Calu3 (cell line): ENCODE measurements at regions not wholly inside any gene's neighbourhood (a gene's known extent, or its start where the extent isn't known, plus 50 kb on each side); places are given as distances from the start of the nearest gene placed in this dataset.

Experiments used
- BruUV-seq: library from RNA; stranded (reverse); fragments of 400-500 nt; replicated peaks from 2 replicates; lab custom pipeline; 2021; lab: Mats Ljungman, UMichigan
- CTCF ChIA-PET: fragments of 300-600 bp; sonication (Branson Sonifier 250); formaldehyde crosslinking; loops from one replicate; lab custom pipeline; 2022; ENCODE audit warnings: antibody characterized with exemption; lab: Charles Lee
- DNase-seq: peaks from one replicate; pipeline ENCODE4 v3.0.0; 2022
- H3K27ac Mint-ChIP-seq: one replicate; pipeline ENCODE4 v1.8.0; 2022; ENCODE audit warnings: mixed read lengths; ENCODE audit not compliant: unreplicated experiment
- H3K27me3 Mint-ChIP-seq: one replicate; pipeline ENCODE4 v1.8.0; 2022; ENCODE audit warnings: mixed read lengths; ENCODE audit not compliant: unreplicated experiment
- H3K36me3 Mint-ChIP-seq: one replicate; pipeline ENCODE4 v1.8.0; 2022; ENCODE audit warnings: mild to moderate bottlenecking, moderate library complexity, mixed read lengths; ENCODE audit not compliant: insufficient read depth, unreplicated experiment
- H3K4me1 Mint-ChIP-seq: one replicate; pipeline ENCODE4 v1.8.0; 2022; ENCODE audit warnings: mild to moderate bottlenecking, low read depth, mixed read lengths; ENCODE audit not compliant: unreplicated experiment
- H3K4me3 Mint-ChIP-seq: one replicate; pipeline ENCODE4 v1.8.0; 2022; ENCODE audit warnings: mild to moderate bottlenecking, low read depth, moderate library complexity, mixed read lengths; ENCODE audit not compliant: unreplicated experiment
- H3K9me3 Mint-ChIP-seq: one replicate; pipeline ENCODE4 v1.8.0; 2022; ENCODE audit warnings: low read depth, mixed read lengths; ENCODE audit not compliant: unreplicated experiment
- intact Hi-C: fragments of 100-400 bp; cut with micrococcal nuclease; formaldehyde crosslinking; loops from one replicate; pipeline ENCODE4 v1.10.0; 2022; ENCODE audit not compliant: unreplicated experiment
- TF ChIP-seq, protein P1 (sequence below): fragments of 200-600 bp; IDR thresholded peaks from one replicate; pipeline ENCODE4 v1.8.0; 2022; ENCODE audit warnings: antibody characterized with exemption; ENCODE audit not compliant: unreplicated experiment

DNA sequence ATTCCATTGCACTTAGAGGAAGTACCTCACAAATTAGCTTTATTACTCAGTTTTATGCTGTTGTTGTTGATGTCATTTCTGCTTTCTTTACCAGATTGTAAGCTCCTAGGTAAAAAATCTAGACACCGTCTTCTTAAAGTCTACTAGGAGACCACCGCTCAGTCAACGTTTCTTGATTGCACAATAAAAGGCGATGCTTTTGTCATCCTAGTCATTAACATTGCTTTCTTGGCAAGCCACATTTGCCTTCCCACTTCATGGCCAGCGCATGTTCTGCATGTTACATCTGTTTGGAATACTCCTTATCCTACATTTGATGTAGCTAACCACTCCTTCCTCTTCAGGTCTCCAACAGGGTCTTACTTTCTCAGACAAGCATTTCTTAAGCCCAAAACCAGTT, 464.0 kb upstream of the TUSC1 start:
- TF ChIP-seq, protein P1, sequence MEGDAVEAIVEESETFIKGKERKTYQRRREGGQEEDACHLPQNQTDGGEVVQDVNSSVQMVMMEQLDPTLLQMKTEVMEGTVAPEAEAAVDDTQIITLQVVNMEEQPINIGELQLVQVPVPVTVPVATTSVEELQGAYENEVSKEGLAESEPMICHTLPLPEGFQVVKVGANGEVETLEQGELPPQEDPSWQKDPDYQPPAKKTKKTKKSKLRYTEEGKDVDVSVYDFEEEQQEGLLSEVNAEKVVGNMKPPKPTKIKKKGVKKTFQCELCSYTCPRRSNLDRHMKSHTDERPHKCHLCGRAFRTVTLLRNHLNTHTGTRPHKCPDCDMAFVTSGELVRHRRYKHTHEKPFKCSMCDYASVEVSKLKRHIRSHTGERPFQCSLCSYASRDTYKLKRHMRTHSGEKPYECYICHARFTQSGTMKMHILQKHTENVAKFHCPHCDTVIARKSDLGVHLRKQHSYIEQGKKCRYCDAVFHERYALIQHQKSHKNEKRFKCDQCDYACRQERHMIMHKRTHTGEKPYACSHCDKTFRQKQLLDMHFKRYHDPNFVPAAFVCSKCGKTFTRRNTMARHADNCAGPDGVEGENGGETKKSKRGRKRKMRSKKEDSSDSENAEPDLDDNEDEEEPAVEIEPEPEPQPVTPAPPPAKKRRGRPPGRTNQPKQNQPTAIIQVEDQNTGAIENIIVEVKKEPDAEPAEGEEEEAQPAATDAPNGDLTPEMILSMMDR: no peak
- Mint-ChIP-seq H3K9me3 (peaks cover 6% of the 10 kb centered on the region), H3K4me3 (no peak overlapping the region), H3K27me3 (no peaks in the 10 kb centered on the region), H3K27ac (no peak overlapping the region), H3K36me3 (no peaks in the 10 kb centered on the region), H3K4me1 (no peaks in the 10 kb centered on the region)
- intact Hi-C loops: no loop called here
- no TSS peak for BruUV-seq
- DNase-seq: no peak
- CTCF ChIA-PET: no interaction called here

DNA sequence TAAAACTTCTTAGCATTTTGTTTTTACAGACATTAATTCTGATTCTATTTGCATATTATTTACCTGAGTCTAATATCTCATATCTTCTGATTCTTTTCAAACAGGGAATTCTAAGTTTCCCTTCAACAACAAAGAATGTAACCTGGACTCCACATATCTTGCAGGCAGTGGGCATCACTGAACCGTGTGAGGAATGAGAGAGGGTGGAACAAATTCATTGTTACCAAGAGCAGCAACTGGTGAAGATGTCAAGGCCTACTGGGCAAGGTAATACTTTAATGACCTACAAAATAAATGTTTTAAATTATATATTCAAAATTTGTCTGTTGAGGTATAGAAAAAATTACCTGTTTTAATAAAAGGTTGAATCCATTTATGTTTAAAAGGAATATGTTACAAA, 455.3 kb upstream of the TUSC1 start:
- DNase-seq: no peak
- Mint-ChIP-seq H3K9me3 (peaks cover 3% of the 10 kb centered on the region), H3K36me3 (no peaks in the 10 kb centered on the region), H3K27ac (no peak overlapping the region), H3K4me3 (no peak overlapping the region), H3K27me3 (no peaks in the 10 kb centered on the region), H3K4me1 (no peaks in the 10 kb centered on the region)
- intact Hi-C loops: no loop called here
- CTCF ChIA-PET: no interaction called here
- TF ChIP-seq, protein P1: no peak
- no TSS peak for BruUV-seq

GRCh38 chr9:26132746-26133312, 454.6 kb upstream of the TUSC1 start:
- intact Hi-C loops: no loop called here
- no peak overlapping the region for H3K4me3 Mint-ChIP-seq
- TF ChIP-seq, protein P1: no peak
- no peak overlapping the region for H3K27ac Mint-ChIP-seq
- no peaks in the 10 kb centered on the region for H3K4me1 Mint-ChIP-seq
- H3K27me3 Mint-ChIP-seq: no peaks in the 10 kb centered on the region
- CTCF ChIA-PET: no interaction called here
- no TSS peak for BruUV-seq
- no peaks in the 10 kb centered on the region for H3K36me3 Mint-ChIP-seq
- peaks cover 3% of the 10 kb centered on the region for H3K9me3 Mint-ChIP-seq
- DNase-seq: no peak

DNA sequence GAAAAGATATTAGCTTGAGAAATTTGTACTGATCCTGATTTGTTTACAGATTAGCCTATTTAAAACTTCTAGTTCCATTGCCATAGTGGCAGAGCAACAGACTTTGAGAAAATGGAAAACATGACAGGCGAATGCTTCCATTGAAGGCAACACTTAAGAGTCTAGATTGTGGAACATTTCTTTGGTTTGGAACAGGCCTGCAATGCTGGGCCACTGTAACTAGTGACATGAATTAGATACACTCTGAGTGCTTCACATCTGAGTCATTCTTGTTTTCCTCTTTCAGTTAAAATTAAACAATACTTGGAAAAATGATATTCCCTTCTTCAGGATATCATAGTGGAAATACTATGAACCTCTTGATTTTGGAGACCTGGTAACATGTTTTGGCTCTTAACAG, 453.6 kb upstream of the TUSC1 start:
- no TSS peak for BruUV-seq
- Mint-ChIP-seq H3K27ac (no peak overlapping the region), H3K9me3 (peaks cover 3% of the 10 kb centered on the region), H3K4me1 (no peaks in the 10 kb centered on the region), H3K27me3 (no peaks in the 10 kb centered on the region), H3K36me3 (no peaks in the 10 kb centered on the region), H3K4me3 (no peak overlapping the region)
- no peak for DNase-seq
- intact Hi-C loops: no loop called here
- CTCF ChIA-PET: no interaction called here
- TF ChIP-seq, protein P1: no peak
